Neural cell (in vitro differentiated cells): ENCODE measurements at regions not wholly inside any gene's neighbourhood (a gene's known extent, or its start where the extent isn't known, plus 50 kb on each side); places are given as distances from the start of the nearest gene placed in this dataset.

Experiments used
- H2AFZ ChIP-seq: fragments of 200-600, 300-800 bp; sonication (generic), shearing (Covaris generic); 2 replicates; pipeline ENCODE4 v1.6.0; 2014; ENCODE audit warnings: low read depth, mild to moderate bottlenecking, antibody characterized with exemption, low read length, moderate library complexity
- H3F3A ChIP-seq: fragments of 200-600 bp; shearing (Covaris generic); 2 replicates; pipeline ENCODE4 v1.6.1; 2016; ENCODE audit warnings: mild to moderate bottlenecking, moderate library complexity, mixed read lengths, antibody characterized with exemption, low read length; ENCODE audit not compliant: insufficient read depth, poor library complexity, severe bottlenecking
- H3K27ac ChIP-seq: fragments of 200-600, 300-800 bp; sonication (generic), shearing (Covaris generic); 2 replicates; pipeline ENCODE4 v1.5.1; 2014; ENCODE audit warnings: mild to moderate bottlenecking, low read length, moderate library complexity
- H3K27me3 ChIP-seq: fragments of 300-800, 200-600 bp; sonication (generic), shearing (Covaris generic); 2 replicates; pipeline ENCODE4 v1.6.0; 2014; ENCODE audit warnings: mild to moderate bottlenecking, low read depth, low read length, moderate library complexity; ENCODE audit not compliant: insufficient read depth
- H3K36me3 ChIP-seq: fragments of 300-800, 200-600 bp; sonication (generic), shearing (Covaris generic); 2 replicates; pipeline ENCODE4 v1.5.1; 2014; ENCODE audit warnings: mild to moderate bottlenecking, antibody characterized with exemption, low read length, moderate library complexity; ENCODE audit not compliant: insufficient read depth
- H3K4me2 ChIP-seq: fragments of 300-800, 200-600 bp; sonication (generic), shearing (Covaris generic); 2 replicates; pipeline ENCODE4 v1.6.0; 2014; ENCODE audit warnings: mild to moderate bottlenecking, low read length
- H3K4me3 ChIP-seq: fragments of 300-800, 200-600 bp; sonication (generic), shearing (Covaris generic); 2 replicates; pipeline ENCODE4 v1.5.1; 2014; ENCODE audit warnings: mild to moderate bottlenecking, low read length, moderate library complexity
- H3K79me2 ChIP-seq: fragments of 200-600 bp; shearing (Covaris generic); replicated peaks from 2 replicates; pipeline ENCODE4 v1.6.0; 2014; ENCODE audit warnings: mild to moderate bottlenecking, low read length, moderate library complexity; ENCODE audit not compliant: insufficient read depth
- H3K9ac ChIP-seq: fragments of 300-800, 200-600 bp; sonication (generic), shearing (Covaris generic); 2 replicates; pipeline ENCODE4 v1.6.1; 2016; ENCODE audit warnings: mild to moderate bottlenecking, low read length, mixed read lengths
- H3K9me2 ChIP-seq: fragments of 200-600 bp; shearing (Covaris generic); 2 replicates; pipeline ENCODE4 v1.6.1; 2016; ENCODE audit warnings: mild to moderate bottlenecking, low read length, mixed read lengths; ENCODE audit not compliant: insufficient read depth
- H3K9me3 ChIP-seq: fragments of 200-600, 300-800 bp; sonication (generic), shearing (Covaris generic); 2 replicates; pipeline ENCODE4 v1.6.1; 2016; ENCODE audit warnings: mild to moderate bottlenecking, mixed run types, low read length, moderate library complexity, mixed read lengths
- H4K20me1 ChIP-seq: fragments of 200-600 bp; shearing (Covaris generic); 2 replicates; pipeline ENCODE4 v1.6.1; 2016; ENCODE audit warnings: mild to moderate bottlenecking, mixed run types; ENCODE audit not compliant: insufficient read depth
- EP300 ChIP-seq: fragments of 450-650 bp; conservative IDR thresholded peaks from 2 replicates; pipeline ENCODE4 v1.6.1; 2014; ENCODE audit warnings: antibody characterized with exemption, mild to moderate bottlenecking, moderate library complexity; ENCODE audit not compliant: poor library complexity, severe bottlenecking
- EZH2 ChIP-seq: fragments of 200-600, 300-800 bp; shearing (Covaris generic), sonication (generic); IDR thresholded peaks from 2 replicates; pipeline ENCODE4 v1.6.1; 2014; ENCODE audit warnings: antibody characterized with exemption, low read length, borderline replicate concordance, mild to moderate bottlenecking; ENCODE audit not compliant: insufficient read depth, poor library complexity, severe bottlenecking
- MXI1 ChIP-seq: fragments of 450-650 bp; conservative IDR thresholded peaks from 2 replicates; pipeline ENCODE4 v1.6.1; 2014; ENCODE audit warnings: antibody characterized with exemption, mild to moderate bottlenecking; ENCODE audit not compliant: poor library complexity, severe bottlenecking
- POLR2AphosphoS5 ChIP-seq: IDR thresholded peaks from 2 replicates; pipeline ENCODE4 v1.6.1; 2012
- RAD21 ChIP-seq: fragments of 450-650 bp; conservative IDR thresholded peaks from 2 replicates; pipeline ENCODE4 v1.6.1; 2014; ENCODE audit warnings: antibody characterized with exemption, mild to moderate bottlenecking, moderate library complexity
- SMC3 ChIP-seq: fragments of 450-650 bp; conservative IDR thresholded peaks from 2 replicates; pipeline ENCODE4 v1.6.1; 2014; ENCODE audit warnings: antibody characterized with exemption, mild to moderate bottlenecking, moderate library complexity; ENCODE audit not compliant: poor library complexity
- TAF1 ChIP-seq: IDR thresholded peaks from 2 replicates; pipeline ENCODE4 v1.6.1; 2012; ENCODE audit warnings: low read depth
- TF ChIP-seq, protein P1 (sequence below): fragments of 450-650 bp; IDR thresholded peaks from 2 replicates; pipeline ENCODE4 v1.5.1; 2014; ENCODE audit warnings: antibody characterized with exemption, mild to moderate bottlenecking, moderate library complexity; ENCODE audit not compliant: poor library complexity, severe bottlenecking
- TF ChIP-seq, protein P2 (sequence below): IDR thresholded peaks from 2 replicates; pipeline ENCODE4 v1.6.1; 2012; ENCODE audit warnings: borderline replicate concordance

DNA sequence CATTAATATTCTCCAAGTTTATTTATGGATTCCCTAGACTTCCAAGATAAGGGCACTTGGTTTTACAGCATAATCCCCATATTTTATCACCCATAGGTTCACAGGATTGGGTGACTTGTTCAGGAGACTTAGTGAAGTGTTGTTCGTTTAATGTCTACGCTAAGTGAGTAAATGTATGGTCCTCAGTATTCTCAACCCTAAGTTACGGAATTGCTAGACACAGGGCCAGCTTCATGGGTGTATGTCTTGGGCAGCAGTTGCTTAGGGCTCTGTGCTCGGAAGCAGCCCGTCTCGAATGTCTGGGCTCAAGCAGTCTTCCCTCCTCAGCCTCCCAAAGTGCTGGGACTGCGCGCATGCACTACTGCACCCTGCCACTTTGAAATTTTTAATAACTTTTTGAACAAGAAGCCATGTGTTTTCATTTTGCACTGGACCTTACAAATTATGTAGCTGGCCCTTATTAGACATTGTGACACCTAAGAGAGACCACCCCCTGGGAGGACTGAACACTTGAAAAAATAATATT is 91.5 kb upstream of the ZNF217 start:
- Histone ChIP-seq H3K9ac (no peak overlapping the region), H3K36me3 (no peaks in the 10 kb centered on the region), H2AFZ (no peak overlapping the region), H3K27me3 (no peaks in the 10 kb centered on the region), H3K27ac (no peak overlapping the region), H3F3A (no peaks in the 10 kb centered on the region), H3K4me3 (no peak overlapping the region), H4K20me1 (no peaks in the 10 kb centered on the region), H3K4me2 (no peak overlapping the region), H3K9me2 (no peaks in the 10 kb centered on the region), H3K9me3 (no peaks in the 10 kb centered on the region), H3K79me2 (no peaks in the 10 kb centered on the region)
- TF ChIP-seq POLR2AphosphoS5 (no peak), EZH2 (no peak), TAF1 (no peak), EP300 (no peak), MXI1 (no peak), RAD21 (no peak), SMC3 (no peak)
- TF ChIP-seq, protein P1, sequence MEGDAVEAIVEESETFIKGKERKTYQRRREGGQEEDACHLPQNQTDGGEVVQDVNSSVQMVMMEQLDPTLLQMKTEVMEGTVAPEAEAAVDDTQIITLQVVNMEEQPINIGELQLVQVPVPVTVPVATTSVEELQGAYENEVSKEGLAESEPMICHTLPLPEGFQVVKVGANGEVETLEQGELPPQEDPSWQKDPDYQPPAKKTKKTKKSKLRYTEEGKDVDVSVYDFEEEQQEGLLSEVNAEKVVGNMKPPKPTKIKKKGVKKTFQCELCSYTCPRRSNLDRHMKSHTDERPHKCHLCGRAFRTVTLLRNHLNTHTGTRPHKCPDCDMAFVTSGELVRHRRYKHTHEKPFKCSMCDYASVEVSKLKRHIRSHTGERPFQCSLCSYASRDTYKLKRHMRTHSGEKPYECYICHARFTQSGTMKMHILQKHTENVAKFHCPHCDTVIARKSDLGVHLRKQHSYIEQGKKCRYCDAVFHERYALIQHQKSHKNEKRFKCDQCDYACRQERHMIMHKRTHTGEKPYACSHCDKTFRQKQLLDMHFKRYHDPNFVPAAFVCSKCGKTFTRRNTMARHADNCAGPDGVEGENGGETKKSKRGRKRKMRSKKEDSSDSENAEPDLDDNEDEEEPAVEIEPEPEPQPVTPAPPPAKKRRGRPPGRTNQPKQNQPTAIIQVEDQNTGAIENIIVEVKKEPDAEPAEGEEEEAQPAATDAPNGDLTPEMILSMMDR, result no peak
- TF ChIP-seq, protein P2, sequence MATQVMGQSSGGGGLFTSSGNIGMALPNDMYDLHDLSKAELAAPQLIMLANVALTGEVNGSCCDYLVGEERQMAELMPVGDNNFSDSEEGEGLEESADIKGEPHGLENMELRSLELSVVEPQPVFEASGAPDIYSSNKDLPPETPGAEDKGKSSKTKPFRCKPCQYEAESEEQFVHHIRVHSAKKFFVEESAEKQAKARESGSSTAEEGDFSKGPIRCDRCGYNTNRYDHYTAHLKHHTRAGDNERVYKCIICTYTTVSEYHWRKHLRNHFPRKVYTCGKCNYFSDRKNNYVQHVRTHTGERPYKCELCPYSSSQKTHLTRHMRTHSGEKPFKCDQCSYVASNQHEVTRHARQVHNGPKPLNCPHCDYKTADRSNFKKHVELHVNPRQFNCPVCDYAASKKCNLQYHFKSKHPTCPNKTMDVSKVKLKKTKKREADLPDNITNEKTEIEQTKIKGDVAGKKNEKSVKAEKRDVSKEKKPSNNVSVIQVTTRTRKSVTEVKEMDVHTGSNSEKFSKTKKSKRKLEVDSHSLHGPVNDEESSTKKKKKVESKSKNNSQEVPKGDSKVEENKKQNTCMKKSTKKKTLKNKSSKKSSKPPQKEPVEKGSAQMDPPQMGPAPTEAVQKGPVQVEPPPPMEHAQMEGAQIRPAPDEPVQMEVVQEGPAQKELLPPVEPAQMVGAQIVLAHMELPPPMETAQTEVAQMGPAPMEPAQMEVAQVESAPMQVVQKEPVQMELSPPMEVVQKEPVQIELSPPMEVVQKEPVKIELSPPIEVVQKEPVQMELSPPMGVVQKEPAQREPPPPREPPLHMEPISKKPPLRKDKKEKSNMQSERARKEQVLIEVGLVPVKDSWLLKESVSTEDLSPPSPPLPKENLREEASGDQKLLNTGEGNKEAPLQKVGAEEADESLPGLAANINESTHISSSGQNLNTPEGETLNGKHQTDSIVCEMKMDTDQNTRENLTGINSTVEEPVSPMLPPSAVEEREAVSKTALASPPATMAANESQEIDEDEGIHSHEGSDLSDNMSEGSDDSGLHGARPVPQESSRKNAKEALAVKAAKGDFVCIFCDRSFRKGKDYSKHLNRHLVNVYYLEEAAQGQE, result no peak

DNA sequence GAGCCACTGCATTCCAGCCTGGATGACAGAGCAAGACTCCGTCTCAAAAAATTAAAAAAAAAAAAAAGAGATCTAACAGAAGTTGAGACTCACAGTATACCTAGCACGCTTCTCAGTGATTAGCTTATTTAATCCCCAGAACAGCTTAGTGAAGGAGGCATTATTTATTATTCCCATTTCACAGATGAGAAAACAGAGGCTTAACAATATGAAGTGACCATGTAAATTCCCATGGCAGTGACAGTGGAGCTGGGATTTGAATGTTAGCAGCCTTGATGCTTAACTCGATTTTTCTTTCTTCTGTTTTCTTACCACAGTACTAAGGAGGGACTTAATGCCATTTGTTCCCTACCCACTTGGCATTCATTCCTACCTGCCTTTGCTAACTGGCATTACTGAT is 89.9 kb upstream of the ZNF217 start:
- Histone ChIP-seq H3K27me3 (no peaks in the 10 kb centered on the region), H2AFZ (no peak overlapping the region), H3K9ac (no peak overlapping the region), H4K20me1 (no peaks in the 10 kb centered on the region), H3K4me2 (no peak overlapping the region), H3K4me3 (no peak overlapping the region), H3F3A (no peaks in the 10 kb centered on the region), H3K27ac (no peak overlapping the region), H3K36me3 (no peaks in the 10 kb centered on the region), H3K79me2 (no peaks in the 10 kb centered on the region), H3K9me2 (no peaks in the 10 kb centered on the region), H3K9me3 (no peaks in the 10 kb centered on the region)
- TF ChIP-seq EP300 (no peak), EZH2 (no peak), SMC3 (no peak), MXI1 (no peak), TAF1 (no peak), POLR2AphosphoS5 (no peak), RAD21 (no peak)
- TF ChIP-seq, protein P2, result no peak
- TF ChIP-seq, protein P1, result no peak
